Hematopoietic multipotent progenitor cell treated with erythropoietin and hydrocortisone succinate and interleukin-3 and kit ligand, for 6 days (in vitro differentiated cells): ENCODE measurements at regions not wholly inside any gene's neighbourhood (a gene's known extent, or its start where the extent isn't known, plus 50 kb on each side); places are given as distances from the start of the nearest gene placed in this dataset.

Experiments
- DNase-seq: peaks from one replicate; pipeline ENCODE4 v3.0.0-alpha.2; 2015

DNA sequence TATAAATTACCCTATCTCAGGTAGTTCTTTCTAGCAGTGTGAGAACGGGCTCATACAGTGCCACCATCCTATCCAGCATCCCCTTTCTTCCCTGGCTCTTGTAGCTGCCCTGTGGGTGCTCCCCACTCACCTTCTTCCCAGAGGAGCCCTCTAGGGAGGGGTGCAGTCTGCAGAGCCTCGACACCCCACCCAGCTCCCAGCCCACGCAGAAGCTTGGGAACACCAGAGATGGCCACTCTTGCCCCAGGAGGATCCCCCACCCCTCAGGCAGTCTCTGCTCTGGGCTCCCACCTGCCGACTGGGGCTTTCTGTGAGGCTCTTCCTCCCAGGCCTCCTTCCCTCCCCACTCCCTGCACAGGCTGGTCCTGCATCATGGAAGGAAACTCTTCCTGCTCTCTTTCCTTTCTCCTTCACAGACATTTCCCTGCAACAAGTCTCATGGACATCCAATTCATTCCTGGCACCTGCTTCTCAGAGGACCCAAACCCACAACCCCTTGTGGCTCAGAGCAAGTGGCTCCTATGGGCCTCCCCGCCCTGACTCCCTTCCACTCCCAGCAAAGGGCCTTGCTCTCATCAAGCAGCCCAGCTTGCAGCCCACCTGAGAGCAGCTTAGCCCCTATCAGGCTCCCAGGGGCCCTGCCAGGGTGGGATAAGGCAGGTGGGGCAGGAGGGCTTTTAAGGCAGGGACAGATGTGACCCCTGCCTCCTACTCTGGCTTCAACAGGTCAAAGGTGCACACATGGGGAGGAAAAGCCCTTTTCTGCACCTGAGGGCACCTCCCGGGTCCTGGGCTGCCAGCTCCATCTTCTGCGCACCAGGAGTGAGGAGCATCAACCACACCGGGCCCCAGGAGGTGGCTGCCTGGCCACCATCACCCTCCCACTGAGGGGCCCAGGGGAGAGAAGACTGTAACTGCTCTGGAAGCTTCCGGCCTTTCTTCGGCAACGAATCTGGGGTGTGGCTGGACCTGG, 263.8 kb upstream of the TNRC6C start:
- DNase-seq, result no peak

DNA sequence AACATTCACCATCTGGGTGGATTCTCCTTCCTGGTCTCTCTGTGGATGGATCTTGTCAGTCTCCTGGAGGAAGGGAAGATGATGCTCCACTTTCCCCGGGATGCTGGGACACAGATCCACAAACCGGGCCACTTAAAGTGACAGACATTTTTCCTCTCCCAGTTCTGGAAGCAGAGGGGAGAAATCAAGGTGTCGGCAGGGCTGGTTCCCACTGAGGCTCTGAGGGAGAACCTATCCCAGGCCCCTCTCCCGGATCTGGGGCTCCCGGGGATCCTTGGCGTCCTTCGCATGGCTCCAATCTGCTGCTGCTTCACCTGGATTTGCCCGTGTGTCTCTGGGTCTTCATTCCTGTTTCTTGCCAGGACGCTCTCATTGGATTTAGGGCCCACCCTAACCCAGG, 263.1 kb upstream of the TNRC6C start:
- no peak for DNase-seq

DNA sequence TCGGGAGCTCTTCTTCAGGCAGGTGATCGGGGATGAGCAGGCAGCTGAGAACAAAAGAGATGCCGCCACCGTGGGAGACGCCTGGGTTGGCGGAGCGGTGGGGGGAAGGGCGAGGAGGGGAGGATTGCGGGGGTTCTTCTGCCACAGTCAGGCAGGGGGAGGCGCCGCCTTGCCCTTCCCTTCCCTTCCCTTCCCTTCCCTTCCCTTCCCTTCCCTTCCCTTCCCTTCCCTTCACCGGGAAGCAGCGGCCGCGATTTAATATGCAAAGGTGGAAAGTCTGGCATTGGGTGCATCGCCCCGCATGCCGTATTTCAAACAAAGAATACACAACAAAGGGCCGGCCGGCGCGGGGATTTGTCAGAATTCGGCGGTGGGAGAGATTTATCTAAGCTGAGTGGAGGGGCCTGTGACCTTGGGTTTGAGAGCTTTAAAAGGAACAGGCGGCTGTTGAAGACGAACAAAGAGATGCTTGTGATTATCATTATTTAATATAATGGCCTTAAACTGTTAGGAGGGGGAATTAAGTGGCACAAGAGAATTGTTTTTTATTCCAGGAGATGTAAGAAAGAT, 262.3 kb upstream of the TNRC6C start:
- no peak for DNase-seq

DNA sequence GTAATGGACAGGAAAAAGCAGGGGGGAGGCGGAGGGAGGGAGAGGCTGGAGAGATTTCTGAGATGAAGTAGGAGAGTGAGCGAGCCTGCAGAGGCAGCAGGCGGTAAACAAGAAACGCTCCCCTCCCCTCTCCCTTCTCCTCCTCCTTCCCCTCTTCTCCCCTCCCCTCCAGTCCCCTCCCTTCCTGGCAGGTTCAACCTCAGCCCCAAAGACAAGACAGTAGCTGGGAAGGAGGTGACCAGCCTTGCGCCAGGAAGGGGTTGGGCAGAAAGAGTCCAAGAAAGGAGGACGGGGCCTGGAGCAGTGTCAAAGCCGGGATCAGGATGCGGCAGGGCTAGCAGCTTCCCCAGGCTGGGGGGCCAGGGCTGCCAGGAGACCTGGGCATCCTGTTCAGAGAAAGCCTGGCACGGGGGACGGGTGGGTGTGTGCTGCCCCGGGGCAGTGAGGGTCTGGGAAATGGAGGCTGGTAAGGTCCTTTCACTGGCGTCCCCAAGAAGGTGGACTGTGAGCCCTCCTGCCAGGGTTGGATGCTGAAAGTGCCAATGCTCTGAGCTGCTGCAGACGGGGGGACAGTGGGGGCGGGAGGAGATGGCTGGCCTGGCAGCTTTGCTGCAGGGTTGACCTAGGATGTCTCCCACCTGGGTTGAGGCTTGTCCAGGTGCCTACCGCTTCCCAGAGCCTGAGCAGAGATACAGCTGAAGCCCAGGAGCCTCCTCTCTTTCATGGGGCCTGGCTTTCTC, 261.6 kb upstream of the TNRC6C start:
- no peak for DNase-seq

DNA sequence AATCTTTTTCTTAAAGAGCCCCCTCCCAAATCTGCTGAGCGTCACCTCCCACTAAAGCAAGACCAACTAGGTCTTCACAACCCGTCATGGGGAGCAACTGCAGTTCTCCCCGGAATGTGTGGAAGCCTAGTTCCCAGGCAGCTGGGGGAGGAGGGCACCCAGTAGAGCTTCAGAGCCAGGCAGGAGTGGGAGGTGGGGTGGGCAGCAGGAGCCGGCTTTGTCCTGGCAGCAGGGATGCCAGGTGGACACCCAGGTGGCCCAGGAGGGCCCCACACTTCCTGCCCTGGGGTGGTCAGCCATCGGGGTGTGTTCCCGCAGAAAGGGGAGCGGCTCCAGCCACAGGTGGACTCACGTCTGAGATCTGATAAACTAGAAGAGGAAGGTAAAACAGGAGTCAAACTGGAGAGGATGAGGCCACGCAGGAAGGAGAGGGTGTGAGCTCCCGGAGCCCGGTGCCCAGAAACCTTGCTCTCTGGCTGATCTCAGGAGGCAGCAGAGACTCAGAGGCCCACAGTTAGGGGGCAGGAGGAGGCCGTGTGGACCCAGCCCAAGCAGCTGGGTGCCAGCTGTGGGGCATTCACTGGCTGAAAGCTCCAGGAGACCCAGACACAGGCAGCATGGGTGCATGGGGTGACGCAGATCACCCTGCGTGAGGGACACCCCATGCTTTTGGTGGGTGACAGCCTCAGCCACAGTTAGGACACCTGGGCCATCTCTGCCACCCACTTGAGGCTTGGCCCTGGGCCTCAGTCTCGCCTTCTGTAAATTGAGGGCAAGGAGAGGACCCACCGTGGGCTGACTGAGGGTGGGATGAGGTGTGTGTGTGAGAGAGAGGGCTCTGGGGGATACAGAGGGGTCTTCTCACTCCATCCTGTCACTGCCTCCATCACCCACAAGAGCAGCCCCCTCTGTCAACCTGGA, 260.8 kb upstream of the TNRC6C start:
- no peak for DNase-seq

DNA sequence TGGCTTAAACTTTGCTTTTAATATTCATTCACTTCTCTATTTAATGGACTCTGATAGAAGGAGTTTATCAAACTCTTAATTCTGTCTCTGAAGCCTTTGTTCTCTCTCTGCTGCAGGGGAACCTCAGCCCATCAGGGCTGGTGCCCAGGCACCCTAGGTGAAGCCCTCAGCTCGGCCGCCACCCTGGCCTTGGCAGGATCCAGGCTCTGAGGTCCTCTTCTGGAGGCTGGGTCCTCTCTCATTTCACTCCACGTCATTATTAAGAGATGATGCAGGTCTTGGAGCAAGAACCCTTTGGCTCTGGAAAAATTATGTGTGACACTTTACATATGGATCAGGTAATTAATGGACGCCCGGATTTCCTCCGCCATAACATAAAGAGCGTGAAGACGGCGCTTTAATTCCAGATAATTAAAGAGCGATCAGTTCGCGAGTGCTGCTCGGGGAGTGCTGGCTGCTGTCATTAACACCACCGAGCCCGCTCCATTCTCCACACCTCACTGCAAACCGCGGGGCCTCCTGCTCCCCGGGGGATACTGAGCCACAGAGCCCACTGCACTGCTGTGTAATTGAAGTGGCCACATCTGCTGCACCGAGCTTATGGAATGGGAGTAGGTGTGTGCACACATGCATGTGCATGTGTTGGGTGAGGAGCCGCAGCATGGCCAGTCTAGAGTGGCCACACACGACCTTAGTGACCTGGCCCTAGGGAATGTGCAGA, 259.4 kb upstream of the TNRC6C start:
- no peak for DNase-seq

DNA sequence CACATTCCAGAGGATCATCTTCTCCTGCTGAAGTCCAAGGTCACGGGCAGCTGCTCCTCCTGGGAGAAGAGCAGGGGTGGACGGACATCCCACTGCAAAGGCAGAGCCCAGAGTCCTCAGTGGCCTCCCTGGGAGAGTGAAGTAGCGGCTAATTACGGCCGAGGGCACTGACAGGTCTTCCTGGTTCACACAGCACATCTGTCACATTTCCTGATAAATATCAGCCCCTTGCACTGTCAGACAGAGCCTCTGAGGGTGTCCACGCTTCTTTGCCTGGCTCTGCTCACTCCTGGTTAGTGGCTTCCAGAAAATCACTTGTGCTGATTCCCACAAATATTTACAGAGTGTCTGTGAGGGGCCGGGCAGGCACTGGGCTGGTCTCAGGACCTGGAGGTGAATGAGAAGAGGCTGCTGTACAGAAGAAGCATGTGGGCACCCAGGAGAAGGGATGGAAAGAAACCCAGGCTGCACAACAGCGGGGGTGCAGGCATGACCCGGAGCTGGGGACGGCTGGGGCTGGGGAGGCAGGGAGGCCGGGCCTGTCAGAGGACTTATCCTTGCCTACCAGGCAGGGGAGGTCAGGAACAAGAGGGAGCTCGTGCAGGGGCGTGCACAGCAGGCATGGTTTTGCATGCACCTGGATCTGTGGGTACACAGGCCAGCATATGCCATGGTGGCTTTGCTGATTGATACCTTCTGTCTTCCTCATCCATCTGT, 258.2 kb upstream of the TNRC6C start:
- DNase-seq, result no peak

DNA sequence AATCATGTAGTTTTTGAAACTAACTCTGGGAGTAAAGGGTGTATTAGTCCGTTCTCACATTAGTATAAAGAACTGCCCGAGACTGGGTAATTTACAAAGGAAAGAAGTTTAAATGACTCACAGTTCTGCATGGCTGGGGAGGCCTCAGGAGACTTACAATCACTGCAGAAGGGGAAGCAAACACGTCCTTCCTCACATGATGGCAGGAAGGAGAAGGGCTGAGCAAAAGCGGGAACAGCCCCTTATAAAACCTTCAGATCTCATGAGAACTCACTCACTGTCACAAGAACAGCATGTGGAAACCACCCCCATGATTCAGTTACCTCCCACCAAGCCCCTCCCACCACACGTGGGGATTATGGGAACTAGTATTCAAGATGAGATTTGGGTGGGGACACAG, 256.5 kb upstream of the TNRC6C start:
- DNase-seq, result no peak

DNA sequence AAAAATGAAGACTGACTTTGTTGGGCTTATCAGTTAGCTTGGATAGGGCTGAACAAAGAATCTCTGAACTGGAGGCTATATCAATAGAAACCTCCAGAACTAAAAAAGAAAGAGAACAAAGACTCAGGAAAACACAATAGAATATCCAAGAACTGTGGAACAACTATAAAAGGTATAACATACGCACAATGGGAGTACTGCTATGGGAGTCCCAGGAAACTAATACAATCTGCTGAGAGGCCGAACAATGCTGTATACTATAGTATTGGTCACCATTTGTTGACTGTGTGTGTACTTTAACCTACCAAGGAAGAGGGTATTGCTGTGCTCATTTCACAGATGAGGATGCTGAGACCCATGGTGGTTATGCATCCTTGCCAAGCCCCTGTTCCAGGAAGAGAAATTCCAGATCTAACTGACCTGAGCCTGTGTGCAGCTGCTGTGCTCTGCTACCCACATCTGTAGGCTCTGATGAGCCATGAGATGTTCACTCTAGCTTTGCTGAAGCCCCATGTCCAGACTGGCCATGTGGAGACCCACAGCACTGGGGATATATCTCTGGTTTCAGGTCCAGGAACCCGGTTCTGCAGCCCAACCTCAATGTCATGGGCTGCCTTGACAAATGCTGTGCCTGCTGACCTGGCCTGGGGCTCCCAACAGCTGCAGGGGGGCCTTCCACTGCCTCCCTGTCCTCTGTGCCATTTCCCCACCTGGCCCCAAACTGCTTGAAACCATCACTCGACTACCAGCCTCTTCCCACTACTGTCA, 254.3 kb upstream of the TNRC6C start:
- no peak for DNase-seq

DNA sequence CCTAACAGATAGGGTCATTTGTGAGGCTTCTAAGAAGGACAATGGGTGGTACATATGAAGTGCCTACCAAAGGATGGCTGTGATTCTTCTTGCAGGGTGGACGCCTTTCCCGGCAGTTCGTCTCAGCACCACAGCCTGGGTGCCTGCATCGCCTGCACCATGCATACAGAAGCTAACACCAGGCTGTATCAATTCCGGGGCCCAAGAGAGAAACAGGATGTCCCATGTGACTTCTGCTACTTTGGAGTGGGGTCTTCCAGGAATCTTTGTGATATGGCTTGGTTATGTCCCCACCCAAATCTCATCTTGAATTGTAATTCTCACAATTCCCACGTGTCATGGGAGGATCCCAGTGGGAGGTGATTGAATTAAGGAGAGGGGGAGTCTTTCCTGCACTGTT, 251.6 kb upstream of the TNRC6C start:
- no peak for DNase-seq

DNA sequence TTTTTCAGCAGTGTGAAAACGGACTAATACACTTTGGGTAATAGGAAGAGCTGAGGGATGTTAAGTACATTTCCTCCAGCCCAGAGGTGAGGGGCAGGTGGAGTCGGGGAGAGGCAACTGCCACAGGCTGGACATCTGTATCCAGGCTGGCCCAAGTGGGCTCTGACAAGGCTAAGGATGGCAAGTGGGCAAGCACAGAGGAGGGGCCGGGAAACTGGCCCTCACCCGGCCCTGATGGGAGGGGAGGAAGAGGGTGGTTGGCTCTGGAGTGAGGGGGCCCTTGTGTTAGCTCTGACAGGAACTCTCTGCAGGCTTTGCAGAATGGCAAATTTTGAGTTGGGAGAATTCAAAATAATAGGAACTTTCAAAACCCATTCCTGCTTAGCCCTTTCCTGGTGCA, 251.0 kb upstream of the TNRC6C start:
- no peak for DNase-seq

DNA sequence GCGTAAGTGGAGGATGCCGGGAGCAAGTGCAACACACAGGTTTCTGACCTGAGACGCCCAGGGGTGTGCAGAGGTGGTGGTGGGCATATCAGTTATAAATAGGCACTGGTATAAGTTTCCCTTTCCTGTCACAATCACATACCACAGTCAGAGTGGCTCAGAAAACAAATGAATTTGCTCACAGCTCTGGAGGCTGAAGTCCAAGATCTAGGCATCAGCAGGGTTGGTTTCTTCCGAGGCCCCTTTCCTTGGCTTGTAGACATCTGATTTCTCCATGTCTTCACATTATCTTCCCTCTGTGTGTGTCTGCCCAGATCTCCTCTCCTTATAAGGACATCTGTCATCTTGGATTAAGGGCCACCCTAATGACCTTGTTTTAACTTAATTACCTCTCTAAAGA, 250.5 kb upstream of the TNRC6C start:
- DNase-seq, result no peak

DNA sequence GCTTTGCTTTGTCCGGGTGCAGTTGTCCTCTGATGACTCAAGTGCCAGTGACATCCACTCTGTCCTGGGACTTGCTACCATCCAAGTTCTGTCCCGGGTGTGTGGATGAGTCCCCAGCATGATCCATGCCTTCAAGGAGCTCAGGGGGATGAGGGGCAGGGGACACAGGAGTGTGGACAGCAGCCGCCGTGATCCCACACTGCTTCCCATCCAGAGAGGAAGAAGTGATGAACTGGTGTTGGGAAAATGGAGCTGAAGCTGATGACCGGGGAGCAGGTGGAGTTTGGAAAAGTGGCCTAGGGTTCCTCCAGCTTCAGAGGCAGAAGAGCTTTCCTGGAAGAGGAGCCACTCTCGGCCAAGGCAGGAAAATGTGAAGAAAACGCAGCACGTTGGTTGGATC, 249.6 kb upstream of the TNRC6C start:
- no peak for DNase-seq

DNA sequence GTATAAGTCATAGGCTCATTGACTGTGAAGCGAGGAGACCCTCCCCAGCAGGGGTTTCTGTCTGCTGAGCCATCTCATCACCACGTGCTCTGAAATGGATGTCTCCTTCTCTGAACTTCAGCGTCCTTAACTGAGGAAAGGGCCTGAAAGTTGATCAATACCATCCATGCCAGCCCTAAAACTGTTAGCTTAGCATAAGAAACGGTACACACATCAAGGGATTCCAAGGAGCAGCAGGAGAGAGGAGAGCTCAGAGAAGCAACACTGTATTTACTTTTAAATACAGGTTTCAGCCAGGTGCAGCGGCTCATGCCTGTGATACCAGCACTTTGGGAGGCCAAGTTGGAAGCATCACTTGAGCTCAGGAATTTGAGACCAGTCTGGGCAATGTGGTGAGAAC, 248.9 kb upstream of the TNRC6C start:
- DNase-seq, result no peak

DNA sequence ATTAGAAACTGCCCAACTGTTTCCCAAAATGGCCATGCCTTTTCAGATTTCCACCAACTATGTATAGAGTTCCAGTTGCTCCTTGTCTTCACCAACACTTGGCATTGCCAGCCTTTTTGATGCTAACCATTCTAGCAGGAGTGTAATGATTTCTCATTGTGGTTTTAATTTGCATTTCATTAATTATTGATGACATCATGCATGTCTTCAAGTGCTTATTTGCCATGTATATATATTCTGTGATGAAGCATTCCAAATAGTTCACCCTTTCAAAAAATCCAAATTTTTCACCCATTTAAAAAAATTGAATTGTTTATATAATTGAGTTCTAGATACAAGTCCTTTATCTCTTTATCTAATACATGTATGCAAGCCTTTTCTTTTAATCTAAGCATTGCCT, 245.9 kb upstream of the TNRC6C start:
- no peak for DNase-seq

DNA sequence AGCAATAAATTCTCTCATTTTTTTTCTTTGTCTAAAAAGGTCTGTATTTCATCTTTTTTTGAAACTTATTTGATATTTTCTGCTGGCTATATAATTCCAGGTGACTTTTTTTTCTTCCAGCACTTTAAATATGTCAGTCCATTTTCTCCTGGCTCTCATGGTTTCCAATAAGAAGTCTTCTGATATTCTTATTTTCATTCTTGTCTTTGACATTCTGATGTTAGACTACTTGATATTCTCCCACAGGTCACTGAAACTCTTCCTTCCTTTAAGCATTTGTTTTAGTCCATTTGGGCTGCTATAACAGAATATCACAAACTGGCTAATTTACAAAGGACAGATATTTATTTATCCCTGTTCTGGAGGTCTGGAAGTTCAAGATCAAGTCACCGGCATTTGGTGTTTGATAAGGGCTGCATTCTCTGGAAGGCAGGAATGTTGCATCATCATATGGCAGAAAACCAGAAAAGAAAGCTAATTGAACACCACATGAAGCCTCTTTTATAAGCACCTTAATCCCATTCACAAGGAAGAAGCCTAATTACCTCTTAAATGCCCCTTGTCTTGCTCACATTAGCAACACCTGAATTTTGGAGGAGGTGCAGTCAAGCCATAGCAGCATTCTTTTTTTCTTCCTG, 242.1 kb upstream of the TNRC6C start:
- no peak for DNase-seq

DNA sequence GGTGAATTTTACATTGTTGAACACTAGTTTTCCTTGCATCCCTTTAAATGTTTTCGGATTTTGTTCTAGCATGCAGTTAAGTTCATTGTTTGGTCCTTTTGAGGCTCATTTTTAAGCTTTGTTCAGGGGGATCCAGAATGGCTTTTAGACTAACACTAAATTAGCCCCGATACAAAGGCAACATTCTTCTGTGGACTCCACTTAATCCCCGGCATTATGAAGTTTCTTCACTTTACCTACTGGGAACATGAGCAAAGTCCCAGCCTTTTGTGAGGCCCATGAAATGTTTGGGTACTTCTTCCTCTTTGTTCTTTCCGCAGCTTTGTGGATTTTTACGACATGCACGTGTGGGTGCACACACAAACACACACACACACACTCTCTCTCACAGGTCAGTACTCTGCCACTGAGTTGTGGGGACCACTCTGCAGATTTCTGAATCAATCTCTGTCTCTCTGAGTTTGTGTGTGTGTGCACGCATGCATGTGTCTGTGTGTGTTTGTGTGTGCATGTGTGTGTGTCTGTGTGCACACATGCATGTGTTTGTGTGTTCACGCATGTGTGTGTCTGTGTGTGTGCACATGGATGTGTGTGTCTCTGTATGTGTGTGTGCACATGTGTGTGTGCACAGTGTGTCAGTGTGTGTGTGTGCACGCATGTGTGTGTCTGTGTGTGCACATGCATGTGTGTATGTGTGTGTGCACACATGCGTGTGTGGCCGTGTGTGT, 240.4 kb upstream of the TNRC6C start:
- DNase-seq, result no peak

DNA sequence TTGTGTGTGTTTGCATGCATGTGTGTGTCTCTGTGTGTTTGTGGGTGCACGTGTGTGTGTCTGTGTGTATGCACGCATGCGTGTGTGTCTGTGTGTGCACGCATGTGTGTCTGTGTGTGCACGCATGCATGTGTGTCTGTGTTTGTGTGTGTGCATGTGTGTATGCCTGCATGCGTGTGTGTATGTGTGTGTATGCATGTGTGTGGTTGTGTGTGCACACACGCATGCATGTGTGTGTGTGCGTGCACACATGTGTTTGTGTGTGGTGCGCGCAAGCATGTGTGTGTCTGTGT, 239.9 kb upstream of the TNRC6C start:
- DNase-seq, result no peak

DNA sequence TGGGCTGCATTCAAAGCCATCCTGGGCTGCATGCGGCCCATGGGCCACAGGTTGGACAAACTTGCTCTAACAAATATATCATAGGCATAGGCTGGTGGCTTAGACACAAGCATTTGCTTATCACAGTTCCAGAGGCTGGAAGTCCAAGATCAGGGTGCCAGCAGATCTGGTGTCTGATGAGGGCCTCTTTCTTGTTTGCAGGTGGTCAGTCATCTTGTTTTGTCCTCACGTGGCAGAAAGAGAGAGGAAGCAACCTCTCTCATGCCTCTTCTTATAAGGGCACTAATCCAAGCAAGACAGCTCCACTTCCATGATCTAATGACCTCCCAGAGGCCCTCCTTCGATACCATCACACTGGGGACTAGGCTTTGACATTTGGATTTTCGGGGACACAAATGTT, 238.7 kb upstream of the TNRC6C start:
- no peak for DNase-seq
